Epidermal melanocyte (primary cell): ENCODE measurements at regions not wholly inside any gene's neighbourhood (a gene's known extent, or its start where the extent isn't known, plus 50 kb on each side); places are given as distances from the start of the nearest gene placed in this dataset.

ENCODE experiments used
- DNase-seq: peaks from one replicate; pipeline ENCODE4 v3.0.0; 2011; ENCODE audit warnings: low spot score; ENCODE audit not compliant: insufficient read length

DNA sequence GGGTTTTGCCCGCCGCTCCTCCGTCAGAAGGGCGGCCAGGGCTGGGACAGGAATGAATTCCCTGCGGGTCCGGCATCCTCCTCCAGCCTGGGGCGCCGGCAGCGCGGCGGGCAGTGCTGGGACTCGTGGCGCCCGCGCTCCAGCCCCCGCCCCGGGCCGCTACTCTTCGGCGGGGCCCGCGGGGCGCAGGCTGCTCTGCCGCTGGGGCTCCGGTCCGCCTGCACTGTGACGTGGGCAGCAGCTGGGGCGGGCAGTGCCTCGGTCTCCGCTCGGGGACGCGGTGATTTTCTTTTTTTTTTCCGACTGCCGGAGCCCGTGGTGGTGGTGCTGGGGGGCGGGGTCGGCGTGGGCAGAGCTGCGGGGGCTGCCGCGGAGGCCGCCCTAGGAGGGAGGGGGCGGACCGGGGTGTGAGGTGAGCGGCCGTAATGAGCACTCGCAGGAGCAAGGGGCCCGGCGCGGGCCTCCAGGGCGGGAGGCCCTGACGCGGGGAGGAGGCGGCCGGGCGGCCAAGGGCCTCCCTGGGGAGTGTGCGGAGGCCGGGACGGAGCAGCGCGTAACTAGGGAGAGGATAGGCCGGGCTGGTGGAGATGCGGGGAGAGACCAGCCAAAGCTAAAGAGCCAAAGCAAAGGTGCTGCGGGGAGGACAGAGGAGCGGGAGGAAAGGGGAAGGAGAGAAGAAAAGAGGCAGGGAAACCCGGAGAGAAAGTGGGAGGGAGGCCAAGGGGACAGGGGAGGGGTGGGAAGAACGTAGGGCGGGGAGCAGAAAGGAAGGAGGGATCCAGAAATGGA lies 73.3 kb upstream of the ZBED5 start:
- peak; percentile 59 for DNase-seq

DNA sequence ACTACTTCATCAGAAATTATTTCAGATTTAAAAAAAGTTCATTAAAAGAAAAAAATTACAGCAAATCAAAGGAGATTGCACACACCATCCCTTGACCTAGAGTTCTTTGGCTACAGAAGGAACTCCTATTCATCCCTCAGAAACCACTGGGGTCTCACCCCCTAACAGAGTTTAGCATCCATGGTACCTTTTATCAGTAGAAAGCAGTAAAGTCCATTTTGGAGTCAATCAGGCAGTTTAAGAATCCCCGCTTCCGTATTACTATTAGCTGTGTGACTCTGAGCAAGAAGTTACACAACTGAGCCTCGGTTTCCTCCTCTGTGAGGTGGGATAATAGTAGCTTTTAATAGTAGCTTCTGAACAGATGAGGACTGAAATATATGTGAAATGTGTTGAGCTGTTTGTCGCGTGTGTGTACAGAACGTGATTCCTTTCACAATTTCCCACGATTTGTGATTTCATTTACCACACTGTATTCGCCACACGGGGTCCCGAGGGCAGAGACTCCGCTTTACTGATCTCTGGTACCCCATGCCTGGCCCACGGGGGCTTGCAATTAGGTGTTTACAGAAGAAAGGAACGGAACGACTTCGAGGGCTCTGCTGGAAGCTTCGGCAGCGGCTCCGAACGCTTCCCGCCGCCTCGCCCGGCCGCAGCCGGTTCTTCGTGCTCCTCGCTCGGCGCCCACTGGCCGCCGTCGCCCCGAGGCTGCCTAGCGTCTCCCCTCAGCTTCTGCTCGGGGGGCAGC lies 72.5 kb upstream of the ZBED5 start:
- DNase-seq = no peak

DNA sequence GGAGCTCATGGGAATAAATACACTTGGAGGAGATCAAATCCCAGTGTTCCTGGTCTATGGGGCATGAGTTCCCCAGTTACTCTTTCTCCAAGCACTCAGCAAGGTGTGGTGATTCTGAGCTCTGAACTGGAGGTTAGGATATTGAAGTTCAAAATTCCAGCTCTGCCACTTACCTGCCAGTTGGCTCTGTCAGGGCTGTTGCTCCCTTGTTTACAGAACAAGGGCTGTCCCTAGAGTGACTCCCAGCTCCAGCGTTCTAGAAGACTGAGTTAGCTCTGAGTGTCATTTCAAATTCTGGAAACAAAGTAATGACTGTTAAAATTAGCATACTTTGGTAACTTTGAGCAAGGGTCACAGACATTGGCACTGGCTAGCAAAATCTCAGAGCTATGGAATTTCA lies 69.7 kb upstream of the ZBED5 start:
- no peak for DNase-seq

DNA sequence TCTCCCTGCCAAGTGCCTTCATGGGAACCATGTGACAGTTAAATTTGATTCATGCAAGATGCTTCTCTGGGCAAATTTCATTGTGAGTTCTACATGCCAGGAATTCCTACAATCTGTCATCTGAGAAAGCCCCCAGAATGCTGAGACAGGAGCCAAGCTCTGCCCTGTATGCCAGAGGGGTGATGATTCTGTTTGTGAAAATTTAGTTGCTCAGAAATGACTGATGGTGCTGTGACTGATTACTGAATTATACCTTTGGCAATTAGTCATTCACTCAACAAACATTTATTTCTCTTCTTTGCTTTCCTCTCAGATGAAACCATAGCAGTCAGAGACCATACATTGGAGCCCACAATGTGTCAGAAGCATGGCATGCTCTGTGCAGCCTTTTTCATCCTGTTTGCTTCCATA lies 69.0 kb upstream of the ZBED5 start:
- DNase-seq = no peak

DNA sequence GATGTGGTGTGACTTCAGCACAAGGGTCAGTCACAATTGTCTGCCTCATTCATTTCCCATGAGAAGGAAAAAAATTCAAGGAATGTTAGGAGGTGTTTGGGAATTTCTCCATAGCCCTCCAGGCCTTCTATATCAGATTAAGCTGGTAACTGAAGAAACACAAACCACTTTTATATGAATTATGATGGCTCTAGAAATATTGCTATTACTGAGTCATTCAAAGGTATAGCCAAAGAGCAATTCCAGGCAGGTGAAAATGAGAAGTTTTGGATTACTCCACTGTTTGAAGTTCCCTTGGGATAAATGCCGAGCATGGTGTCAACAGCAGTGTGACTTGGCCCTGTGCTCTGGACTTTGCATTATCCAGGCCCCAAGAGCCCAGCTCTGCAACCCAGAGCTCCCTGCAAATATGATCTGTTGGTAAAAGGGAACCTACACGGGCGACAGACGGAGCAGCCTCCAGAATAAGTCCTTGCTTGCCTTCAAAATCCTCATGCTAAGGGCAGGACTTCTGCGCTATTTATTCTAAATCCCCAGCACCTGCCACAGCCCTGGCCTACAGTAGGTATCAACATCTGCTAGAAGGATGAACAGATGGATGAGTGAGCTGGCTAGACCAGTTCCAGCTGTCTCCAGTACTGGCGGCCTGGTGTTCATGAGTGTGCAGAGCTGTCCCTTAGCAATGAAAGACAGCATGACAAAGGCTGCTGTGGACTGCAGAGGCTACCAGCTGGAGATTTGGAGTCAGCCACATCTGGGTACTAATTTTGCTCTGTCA lies 67.5 kb upstream of the ZBED5 start:
- DNase-seq = no peak

DNA sequence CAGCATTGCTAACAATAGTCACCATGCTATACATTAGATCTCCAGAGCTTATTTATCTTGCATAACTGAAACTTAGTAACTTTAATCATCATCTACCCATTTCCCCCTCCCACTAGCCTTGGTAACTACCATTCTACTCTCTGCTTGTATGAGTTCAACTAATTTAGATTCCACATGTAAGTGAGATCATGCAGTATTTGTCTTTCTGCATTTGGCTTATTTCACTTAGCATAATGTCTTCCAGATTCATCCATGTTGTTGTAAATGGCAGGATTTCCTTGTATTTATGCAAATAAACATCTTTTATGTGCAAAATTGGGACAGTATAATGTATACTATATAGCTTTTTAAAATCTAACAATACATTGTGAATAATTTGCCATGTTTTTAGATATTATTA lies 66.0 kb upstream of the ZBED5 start:
- DNase-seq = no peak

DNA sequence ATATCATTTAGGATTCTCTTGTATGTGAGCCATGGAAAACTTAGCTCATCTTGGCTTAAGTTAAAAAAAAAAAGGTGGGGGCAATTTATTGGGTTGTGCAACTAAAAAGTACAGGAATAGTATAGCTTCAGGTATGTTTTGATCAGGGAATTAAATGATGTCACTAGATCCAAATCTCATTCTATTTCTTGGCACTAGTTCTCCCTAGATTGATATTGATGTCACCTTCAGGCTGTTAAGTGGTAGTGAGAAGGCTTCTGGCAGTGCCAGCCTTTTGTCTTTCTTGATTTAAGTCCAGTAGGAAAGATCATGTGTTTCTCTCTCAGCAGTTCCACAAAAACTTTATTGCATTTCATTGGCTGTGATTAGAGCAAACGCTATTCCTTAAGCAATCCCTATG lies 65.0 kb upstream of the ZBED5 start:
- no peak for DNase-seq

DNA sequence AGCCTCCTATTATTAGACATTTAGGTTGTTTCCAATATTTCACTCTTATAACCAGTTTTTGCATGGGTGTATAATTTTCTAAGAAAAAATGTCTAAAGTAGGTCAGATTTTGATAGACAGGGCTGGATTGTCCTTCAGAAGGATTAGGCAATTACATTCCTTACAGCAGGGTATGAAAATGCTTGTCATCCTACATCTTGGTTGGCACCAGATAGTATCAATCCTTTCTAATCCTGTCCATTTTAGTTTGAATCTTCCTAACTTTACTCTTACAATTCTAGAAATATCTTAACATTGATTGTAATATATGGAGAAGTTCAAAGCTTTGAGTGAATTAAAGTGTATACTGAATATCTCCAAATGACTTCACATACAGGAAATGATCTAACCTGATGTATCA lies 63.0 kb upstream of the ZBED5 start:
- no peak for DNase-seq

DNA sequence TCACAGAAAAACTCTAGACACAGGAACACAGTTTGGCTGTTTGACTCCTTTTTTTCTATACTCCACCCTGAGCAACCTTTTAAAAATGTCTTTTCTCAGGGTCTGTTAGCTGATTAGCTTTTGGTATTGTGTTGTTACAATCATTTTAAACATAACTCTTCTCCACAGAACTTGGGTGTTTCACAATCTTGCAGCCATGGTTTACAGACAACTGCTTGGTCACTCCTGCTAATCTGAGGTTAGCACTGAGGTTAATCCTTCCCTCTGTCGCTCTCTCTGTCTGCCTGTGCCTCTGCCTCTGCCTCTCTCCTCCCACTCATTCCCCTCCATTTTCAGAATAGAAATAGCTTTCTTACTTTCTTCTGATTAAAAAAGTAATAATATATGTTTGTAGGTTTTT lies 62.4 kb upstream of the ZBED5 start:
- no peak for DNase-seq

DNA sequence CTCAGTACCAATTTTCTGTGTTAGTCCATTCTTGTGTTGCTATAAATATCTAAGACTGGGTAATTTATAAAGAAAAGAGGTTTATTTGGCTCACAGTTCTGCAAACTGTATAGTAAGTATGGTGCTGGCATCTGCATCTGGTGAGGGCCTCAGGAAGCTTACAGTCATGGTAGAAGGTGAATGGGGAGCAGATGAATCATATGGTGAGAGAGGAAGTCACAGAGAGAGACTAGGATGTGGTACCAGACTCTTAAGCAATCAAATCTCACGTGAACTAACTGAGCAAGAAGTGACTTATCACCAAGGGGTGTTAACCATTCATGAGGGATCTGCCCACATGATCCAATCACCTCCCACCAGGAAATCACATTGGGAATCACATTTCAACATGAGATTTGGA lies 60.8 kb upstream of the ZBED5 start:
- no peak for DNase-seq

DNA sequence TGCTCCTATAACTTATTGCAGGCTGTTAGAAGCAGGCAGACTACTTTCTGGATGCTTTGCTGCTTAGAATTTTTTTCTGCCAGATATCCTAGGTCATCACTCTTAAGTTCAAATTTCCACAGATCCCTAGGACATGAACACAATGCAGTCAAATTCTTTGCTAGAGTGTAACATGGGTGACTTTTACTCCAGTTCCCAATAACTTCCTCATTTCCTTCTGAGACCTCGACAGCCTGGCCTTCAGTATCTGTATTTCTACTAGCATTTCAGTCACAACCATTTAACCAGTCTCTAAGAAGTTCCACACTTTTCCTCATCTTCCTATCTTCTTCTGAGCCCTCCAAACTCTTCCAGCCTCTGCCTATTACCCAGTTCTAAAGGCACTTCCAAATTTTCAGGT lies 60.4 kb upstream of the ZBED5 start:
- DNase-seq = no peak

DNA sequence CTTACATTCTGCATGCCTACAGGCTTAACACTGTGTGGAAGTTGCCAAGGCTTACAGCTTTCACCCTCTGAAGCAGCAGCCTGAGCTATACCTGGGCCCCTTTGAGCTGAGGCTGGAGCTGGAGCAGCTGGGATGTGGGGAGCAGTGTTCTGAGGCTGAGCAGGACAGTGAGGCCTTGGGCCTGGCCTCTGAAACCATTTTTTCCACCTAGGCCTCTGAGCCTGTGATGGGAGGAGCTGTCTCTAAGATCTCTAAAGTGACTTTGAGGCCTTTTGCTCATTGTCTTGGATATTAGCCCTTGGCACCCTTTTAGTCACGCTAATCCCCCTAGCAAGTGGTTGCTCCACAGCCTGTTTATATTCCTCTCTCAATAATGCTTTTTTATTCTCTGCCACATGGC lies 59.9 kb upstream of the ZBED5 start:
- DNase-seq = no peak

DNA sequence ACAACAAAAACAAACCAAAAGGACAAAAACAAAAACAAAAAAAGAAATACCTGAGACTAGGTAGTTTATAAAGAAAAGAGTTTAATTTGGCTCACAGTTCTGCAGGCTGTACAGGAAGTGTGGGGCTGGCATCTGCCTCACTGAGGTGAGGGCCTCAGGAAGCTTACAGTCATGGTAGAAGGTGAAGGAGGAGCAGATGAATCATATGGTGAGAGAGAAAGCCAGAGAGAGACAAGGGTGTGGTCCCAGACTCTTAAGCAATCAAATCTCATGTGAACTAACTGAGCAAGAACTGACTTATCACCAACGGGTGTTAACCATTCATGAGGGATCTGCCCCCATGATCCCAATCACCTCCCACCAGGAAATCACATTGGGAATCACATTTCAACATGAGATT lies 58.8 kb upstream of the ZBED5 start:
- no peak for DNase-seq

DNA sequence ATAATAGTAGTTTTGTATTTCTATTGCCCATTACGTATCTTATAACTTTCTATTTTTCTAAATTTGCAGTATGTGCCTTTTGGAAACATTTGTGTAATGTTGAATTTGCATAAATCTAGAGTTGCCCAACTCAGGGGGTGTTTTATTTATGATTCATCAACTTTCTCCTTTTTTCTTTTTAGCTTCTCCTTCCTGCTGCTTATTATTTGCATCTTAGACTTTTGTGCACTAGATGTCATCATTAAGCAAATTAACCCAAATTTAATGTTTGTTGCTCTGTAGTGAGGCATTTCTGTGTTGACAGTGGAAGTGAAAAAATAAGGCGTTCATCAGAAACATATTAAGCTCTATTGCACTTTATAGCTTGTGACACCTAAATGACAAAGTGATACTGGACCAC lies 56.2 kb upstream of the ZBED5 start:
- no peak for DNase-seq

DNA sequence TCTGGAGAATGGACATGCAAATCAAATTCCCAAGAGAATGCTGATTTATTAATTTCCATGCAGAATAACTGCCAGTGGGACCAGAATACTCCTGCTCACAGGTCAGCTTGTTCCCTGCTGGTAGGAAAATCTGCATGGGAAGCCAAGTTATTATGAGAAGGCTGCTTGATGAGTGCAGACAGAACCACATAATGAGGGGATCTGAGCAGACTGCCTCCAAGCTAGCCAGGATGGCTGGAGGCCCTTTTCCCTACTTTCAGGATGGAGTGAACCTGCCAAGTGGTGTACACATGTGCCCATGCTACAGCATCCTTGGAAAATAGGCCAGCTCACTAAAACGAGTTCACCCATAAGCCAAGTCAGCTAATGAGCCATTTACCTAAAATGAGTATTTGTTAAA lies 55.2 kb upstream of the ZBED5 start:
- DNase-seq = no peak

DNA sequence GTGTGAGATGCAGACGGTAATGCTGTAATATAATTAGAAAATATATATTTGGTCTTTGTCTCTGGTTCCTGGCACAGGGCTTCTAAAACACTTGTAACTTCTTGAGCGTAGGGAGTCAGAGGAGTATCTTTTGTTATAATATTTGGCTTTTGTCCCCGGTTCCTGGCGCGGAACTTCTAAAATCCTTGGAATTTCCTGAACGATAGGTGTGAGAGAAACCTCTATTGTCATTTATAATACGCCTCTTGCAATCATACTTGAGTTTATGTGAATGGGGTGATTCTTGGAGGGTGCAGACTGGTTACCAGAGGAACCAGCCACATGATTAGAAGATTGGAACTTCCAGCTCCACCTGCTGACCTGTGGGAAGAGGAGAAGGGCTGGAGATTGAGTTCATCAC lies 54.1 kb upstream of the ZBED5 start:
- DNase-seq = no peak

DNA sequence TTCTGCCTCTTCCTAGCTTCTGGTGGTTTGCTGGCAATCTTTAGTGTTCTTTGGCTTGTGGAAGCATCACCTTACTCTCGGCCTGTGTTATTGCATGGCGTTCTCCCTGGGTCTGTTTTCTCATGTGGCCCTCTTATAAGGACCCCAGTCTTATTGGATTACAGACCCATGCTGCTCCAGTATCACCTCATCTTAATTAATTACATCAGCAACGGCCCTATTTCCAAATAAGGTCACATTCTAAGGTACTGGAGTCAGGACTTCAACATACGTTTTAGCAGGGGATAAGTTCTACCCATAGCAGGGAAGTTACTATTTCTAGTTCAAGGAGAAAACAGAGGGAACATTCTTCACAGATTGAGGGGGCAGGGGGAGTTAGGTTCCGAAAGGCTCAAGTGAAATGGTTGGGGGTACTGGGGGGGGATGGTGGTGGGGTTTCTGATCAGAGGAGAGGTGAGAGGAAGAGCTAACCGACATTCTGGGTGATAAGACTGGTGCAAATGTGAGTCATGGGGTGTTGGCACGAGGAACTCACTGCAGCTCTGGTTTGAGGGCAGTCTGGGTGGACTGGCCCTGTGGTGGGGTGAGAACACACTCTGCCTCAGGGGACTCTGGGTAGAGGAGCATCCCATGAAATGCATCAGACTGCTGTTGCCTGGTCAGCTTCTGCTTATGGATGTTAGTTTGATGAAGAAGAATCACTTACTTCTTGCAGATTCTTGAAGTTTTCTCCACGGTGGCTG lies 51.5 kb upstream of the ZBED5 start:
- DNase-seq = no peak

DNA sequence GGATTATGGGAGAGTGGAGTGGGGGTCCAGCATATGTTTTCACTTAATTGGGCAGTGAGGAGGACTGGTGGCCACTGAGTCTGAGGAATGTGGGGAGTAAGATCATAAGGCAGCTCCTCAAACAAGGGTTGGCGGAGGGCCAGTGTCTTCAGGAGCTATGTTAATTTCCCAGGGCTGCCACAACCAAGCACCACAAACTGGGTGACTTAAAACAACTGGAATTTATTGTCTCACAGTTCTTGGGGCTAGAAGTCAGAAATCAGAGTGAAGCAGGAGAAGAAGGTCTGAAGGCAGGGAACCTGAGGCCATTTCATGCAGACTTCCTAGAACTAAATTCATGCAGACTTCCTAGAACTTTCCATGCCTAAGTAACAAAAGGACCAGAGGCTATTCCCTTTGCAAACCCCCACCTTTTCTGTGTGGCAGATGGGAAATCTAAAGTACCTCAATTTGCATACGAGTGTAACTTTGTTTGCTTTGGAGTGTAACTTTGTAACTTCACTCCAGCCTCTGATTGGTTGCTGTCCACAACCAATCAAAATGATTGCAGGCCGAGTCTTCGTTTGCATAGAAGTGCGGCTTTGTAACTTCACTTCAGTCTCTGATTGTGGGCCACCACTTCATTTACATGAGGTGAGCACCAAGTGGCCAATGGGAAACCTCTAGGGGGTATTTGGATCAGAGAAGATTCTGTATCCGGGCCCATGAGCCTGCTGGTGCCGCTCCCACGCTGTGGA lies 50.5 kb upstream of the ZBED5 start:
- DNase-seq = no peak
